Upper lobe of right lung (tissue), 1 donor: ENCODE measurements at regions not wholly inside any gene's neighbourhood (a gene's known extent, or its start where the extent isn't known, plus 50 kb on each side); places are given as distances from the start of the nearest gene placed in this dataset.
A peak's percentile ranks its signal among the peaks of the same experiment; 100 is the strongest.

ENCODE experiments used
- ATAC-seq: fragments of 200-7000 bp; cut with Tn5 transposase; one replicate; pipeline ENCODE4 v1.9.1; 2020; ENCODE audit warnings: mild to moderate bottlenecking, moderate library complexity
- DNase-seq: peaks from one replicate; pipeline ENCODE4 v3.0.0-alpha.2; 2020
- H3K27ac ChIP-seq: fragments of 200-600 bp; one replicate; pipeline ENCODE4 v1.8.0; 2022
- H3K27me3 ChIP-seq: fragments of 200-600 bp; one replicate; pipeline ENCODE4 v1.8.0; 2022; ENCODE audit warnings: mild to moderate bottlenecking
- H3K36me3 ChIP-seq: fragments of 200-600 bp; one replicate; pipeline ENCODE4 v1.8.0; 2022
- H3K4me1 ChIP-seq: fragments of 200-600 bp; one replicate; pipeline ENCODE4 v1.8.0; 2022
- H3K4me3 ChIP-seq: fragments of 200-600 bp; one replicate; pipeline ENCODE4 v1.8.0; 2022; ENCODE audit warnings: mild to moderate bottlenecking
- H3K9me3 ChIP-seq: fragments of 200-600 bp; one replicate; pipeline ENCODE4 v1.8.0; 2022
- CTCF ChIP-seq: fragments of 200-600 bp; IDR thresholded peaks from one replicate; pipeline ENCODE4 v1.8.0; 2022; ENCODE audit warnings: antibody characterized with exemption
- intact Hi-C: fragments of 100-400 bp; cut with DNase I; formaldehyde crosslinking; loops from one replicate; pipeline ENCODE4 v1.11.0; 2022
- donor health status: DM: no; HTN: yes; CAD: no; lungs with severe emphysema.

- no peak overlapping the region for H3K27ac ChIP-seq
- intact Hi-C loops = no loop called here
- no peak for TF ChIP-seq CTCF
- no peaks in the 10 kb centered on the region for H3K9me3 ChIP-seq
- H3K4me3 ChIP-seq = no peak overlapping the region
- H3K36me3 ChIP-seq = no peaks in the 10 kb centered on the region
- H3K27me3 ChIP-seq = no peaks in the 10 kb centered on the region
- peaks cover 4% of the 10 kb centered on the region for H3K4me1 ChIP-seq
- ATAC-seq (peak; percentile 96), DNase-seq (peak; percentile 78)
Observed at GRCh38 chr7:108637049-108637621, 67.5 kb downstream of the DNAJB9 start.

GRCh38 chr7:108642126-108642525 is 72.5 kb downstream of the DNAJB9 start:
- H3K9me3 ChIP-seq = no peaks in the 10 kb centered on the region
- no peak overlapping the region for H3K27ac ChIP-seq
- TF ChIP-seq CTCF = no peak
- H3K4me1 ChIP-seq = peaks cover 4% of the 10 kb centered on the region
- no peak overlapping the region for H3K4me3 ChIP-seq
- peaks cover 4% of the 10 kb centered on the region for H3K27me3 ChIP-seq
- no peaks in the 10 kb centered on the region for H3K36me3 ChIP-seq
- ATAC-seq (no peak), DNase-seq (no peak)
- intact Hi-C loops = no loop called here

- H3K9me3 ChIP-seq = no peaks in the 10 kb centered on the region
- H3K27me3 ChIP-seq = peaks cover 4% of the 10 kb centered on the region
- ATAC-seq = no peak
- no peak overlapping the region for H3K4me3 ChIP-seq
- H3K4me1 ChIP-seq = no peaks in the 10 kb centered on the region
- H3K36me3 ChIP-seq = no peaks in the 10 kb centered on the region
- intact Hi-C loops = no loop called here
- no peak overlapping the region for H3K27ac ChIP-seq
- DNase-seq = no peak
- no peak for TF ChIP-seq CTCF
Observed at GRCh38 chr7:108643136-108643535, 73.5 kb downstream of the DNAJB9 start.

- H3K4me1 ChIP-seq = no peaks in the 10 kb centered on the region
- peaks cover 4% of the 10 kb centered on the region for H3K27me3 ChIP-seq
- H3K4me3 ChIP-seq = no peak overlapping the region
- H3K9me3 ChIP-seq = no peaks in the 10 kb centered on the region
- intact Hi-C loops = no loop called here
- TF ChIP-seq CTCF = no peak
- H3K27ac ChIP-seq = no peak overlapping the region
- DNase-seq (no peak), ATAC-seq (no peak)
- no peaks in the 10 kb centered on the region for H3K36me3 ChIP-seq
Observed at GRCh38 chr7:108648989-108649388, 79.3 kb downstream of the DNAJB9 start.

- Histone ChIP-seq H3K4me3 (no peak overlapping the region), H3K27ac (no peak overlapping the region), H3K36me3 (no peaks in the 10 kb centered on the region), H3K27me3 (no peaks in the 10 kb centered on the region), H3K9me3 (no peaks in the 10 kb centered on the region), H3K4me1 (no peaks in the 10 kb centered on the region)
- intact Hi-C loops = no loop called here
- ATAC-seq (peak; percentile 29), DNase-seq (no peak)
- TF ChIP-seq CTCF = no peak
Observed at GRCh38 chr7:108650467-108650866, 80.8 kb downstream of the DNAJB9 start.

GRCh38 chr7:108652886-108653285 is 83.2 kb downstream of the DNAJB9 start:
- Histone ChIP-seq H3K9me3 (no peaks in the 10 kb centered on the region), H3K36me3 (no peaks in the 10 kb centered on the region), H3K27me3 (no peaks in the 10 kb centered on the region), H3K4me3 (no peak overlapping the region), H3K4me1 (no peaks in the 10 kb centered on the region), H3K27ac (no peak overlapping the region)
- ATAC-seq (no peak), DNase-seq (no peak)
- intact Hi-C loops = no loop called here
- TF ChIP-seq CTCF = no peak
